GM21526 (cell line): ENCODE measurements at regions not wholly inside any gene's neighbourhood (a gene's known extent, or its start where the extent isn't known, plus 50 kb on each side); places are given as distances from the start of the nearest gene placed in this dataset.

ENCODE experiments used
- ATAC-seq: cut with Tn5 transposase; IDR thresholded peaks from one replicate; pipeline ENCODE4 v1.9.1; 2021; ENCODE audit warnings: moderate library complexity; ENCODE audit not compliant: unreplicated experiment, low FRiP score

- no peak for ATAC-seq
Measured at GRCh38 chr6:170124836-170125235, 166.0 kb downstream of the DLL1 start.

GRCh38 chr6:170124150-170124549 is 166.7 kb downstream of the DLL1 start:
- ATAC-seq: no peak

- ATAC-seq: no peak
Measured at GRCh38 chr6:170122651-170123050, 168.2 kb downstream of the DLL1 start.

- ATAC-seq: no peak
Measured at GRCh38 chr6:170117111-170117972, 173.5 kb downstream of the DLL1 start.

- ATAC-seq: no peak
Measured at GRCh38 chr6:170116636-170117035, 174.2 kb downstream of the DLL1 start.

GRCh38 chr6:170114956-170115855 is 175.7 kb downstream of the DLL1 start:
- no peak for ATAC-seq

- no peak for ATAC-seq
Measured at GRCh38 chr6:170114187-170114945, 176.5 kb downstream of the DLL1 start.

GRCh38 chr6:170113141-170113540 is 177.7 kb downstream of the DLL1 start:
- no peak for ATAC-seq

GRCh38 chr6:170112583-170112860 is 178.4 kb downstream of the DLL1 start:
- no peak for ATAC-seq

GRCh38 chr6:170111816-170112582 is 178.9 kb downstream of the DLL1 start:
- no peak for ATAC-seq

GRCh38 chr6:170111141-170111664 is 179.7 kb downstream of the DLL1 start:
- ATAC-seq: no peak

GRCh38 chr6:170110201-170111140 is 180.4 kb downstream of the DLL1 start:
- ATAC-seq: no peak

GRCh38 chr6:170108890-170109587 is 181.8 kb downstream of the DLL1 start:
- no peak for ATAC-seq

GRCh38 chr6:170108456-170108855 is 182.4 kb downstream of the DLL1 start:
- no peak for ATAC-seq

GRCh38 chr6:170107606-170108222 is 183.2 kb downstream of the DLL1 start:
- ATAC-seq: no peak

GRCh38 chr6:170106906-170107525 is 183.9 kb downstream of the DLL1 start:
- no peak for ATAC-seq
